ENCODE measurements at regions not wholly inside any gene's neighbourhood (a gene's known extent, or its start where the extent isn't known, plus 50 kb on each side); places are given as distances from the start of the nearest gene placed in this dataset.
"Not testable (repeated sequence)": the region's sequence is repeated elsewhere in the genome, so short reads cannot be mapped to it uniquely, and the experiment has no call there.

DNA sequence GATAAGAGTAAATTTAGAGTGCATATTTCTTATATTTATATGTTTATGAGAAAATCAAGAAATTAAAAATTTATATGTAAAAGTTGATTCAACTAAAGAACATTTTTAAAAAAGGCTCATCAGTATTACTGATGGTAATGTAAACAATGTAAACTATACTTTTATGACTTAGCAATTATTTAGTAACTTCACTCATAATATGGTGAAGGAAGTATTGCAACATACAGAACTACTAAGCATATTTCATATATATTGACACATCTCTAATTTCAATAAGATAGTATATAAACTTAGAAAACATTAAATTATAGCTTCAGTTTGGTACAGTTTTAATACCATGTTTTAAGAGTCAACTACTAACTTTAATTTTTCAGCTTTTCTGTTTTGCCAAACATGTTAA is 512.8 kb upstream of the PCDH7 start:
- TF ChIP-seq, protein P1, sequence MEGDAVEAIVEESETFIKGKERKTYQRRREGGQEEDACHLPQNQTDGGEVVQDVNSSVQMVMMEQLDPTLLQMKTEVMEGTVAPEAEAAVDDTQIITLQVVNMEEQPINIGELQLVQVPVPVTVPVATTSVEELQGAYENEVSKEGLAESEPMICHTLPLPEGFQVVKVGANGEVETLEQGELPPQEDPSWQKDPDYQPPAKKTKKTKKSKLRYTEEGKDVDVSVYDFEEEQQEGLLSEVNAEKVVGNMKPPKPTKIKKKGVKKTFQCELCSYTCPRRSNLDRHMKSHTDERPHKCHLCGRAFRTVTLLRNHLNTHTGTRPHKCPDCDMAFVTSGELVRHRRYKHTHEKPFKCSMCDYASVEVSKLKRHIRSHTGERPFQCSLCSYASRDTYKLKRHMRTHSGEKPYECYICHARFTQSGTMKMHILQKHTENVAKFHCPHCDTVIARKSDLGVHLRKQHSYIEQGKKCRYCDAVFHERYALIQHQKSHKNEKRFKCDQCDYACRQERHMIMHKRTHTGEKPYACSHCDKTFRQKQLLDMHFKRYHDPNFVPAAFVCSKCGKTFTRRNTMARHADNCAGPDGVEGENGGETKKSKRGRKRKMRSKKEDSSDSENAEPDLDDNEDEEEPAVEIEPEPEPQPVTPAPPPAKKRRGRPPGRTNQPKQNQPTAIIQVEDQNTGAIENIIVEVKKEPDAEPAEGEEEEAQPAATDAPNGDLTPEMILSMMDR (IDR thresholded peaks at IDR 0.05) = no peak
- intact Hi-C loops (cut with micrococcal nuclease) = no loop called here
- POLR2A ChIA-PET = no interaction called here
- Mint-ChIP-seq H3K27me3 (no peaks in the 10 kb centered on the region), H3K9me3 (peaks cover 11% of the 10 kb centered on the region), H3K4me3 (no peak overlapping the region), H3K4me1 (ENCODE audit: low read depth) (no peaks in the 10 kb centered on the region), H3K36me3 (ENCODE audit: low read depth) (no peaks in the 10 kb centered on the region), H3K27ac (no peak overlapping the region)
- CTCF ChIA-PET = interaction anchor here (1.1 kb wide), 1 partner anchor 53 kb away, joined by 3 read pairs; no protein-coding TSS in a partner anchor
- DNase-seq = no peak
- no peak for ATAC-seq

DNA sequence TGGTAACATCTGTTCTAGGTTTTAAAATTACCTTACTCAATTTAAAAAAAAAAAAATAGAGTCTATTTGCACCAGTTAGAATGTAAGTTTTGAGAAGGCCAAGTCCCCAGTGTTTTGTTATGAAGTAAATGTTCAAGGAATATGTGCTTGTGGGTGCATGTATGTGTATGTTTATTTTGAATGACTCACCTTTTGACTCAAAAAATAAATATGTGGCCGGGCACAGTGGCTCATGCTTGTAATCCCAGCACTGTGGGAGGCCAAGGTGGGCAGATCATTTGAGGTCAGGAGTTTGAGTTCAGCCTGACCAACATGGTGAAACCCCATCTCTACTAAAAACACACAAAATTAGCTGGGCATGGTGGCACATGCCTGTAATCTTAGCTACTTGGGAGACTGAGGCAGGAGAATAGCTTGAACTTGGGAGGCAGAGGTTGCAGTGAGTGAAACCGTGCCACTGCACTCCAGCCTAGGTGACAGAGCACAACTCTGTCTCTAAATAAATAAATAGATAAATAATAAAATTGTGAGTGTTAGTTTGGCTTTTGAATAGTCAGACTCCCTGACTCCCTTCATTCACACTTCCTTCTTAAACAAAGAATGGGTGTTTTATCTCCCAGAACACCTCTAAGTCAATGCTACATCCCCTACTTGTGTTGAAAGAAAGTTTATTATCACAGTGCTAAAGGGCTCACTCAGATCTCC is 511.3 kb upstream of the PCDH7 start:
- ChIA-PET POLR2A (no interaction called here), CTCF (no interaction called here)
- H3K9me3 Mint-ChIP-seq = peaks cover 8% of the 10 kb centered on the region
- no peak for ATAC-seq
- no peak overlapping the region for H3K4me3 Mint-ChIP-seq
- intact Hi-C loops (cut with micrococcal nuclease) = no loop called here
- TF ChIP-seq, protein P1 (IDR thresholded peaks at IDR 0.05) = no peak
- H3K27me3 Mint-ChIP-seq = no peaks in the 10 kb centered on the region
- no peaks in the 10 kb centered on the region for H3K4me1 Mint-ChIP-seq (ENCODE audit: low read depth)
- H3K27ac Mint-ChIP-seq = no peak overlapping the region
- no peaks in the 10 kb centered on the region for H3K36me3 Mint-ChIP-seq (ENCODE audit: low read depth)
- no peak for DNase-seq

DNA sequence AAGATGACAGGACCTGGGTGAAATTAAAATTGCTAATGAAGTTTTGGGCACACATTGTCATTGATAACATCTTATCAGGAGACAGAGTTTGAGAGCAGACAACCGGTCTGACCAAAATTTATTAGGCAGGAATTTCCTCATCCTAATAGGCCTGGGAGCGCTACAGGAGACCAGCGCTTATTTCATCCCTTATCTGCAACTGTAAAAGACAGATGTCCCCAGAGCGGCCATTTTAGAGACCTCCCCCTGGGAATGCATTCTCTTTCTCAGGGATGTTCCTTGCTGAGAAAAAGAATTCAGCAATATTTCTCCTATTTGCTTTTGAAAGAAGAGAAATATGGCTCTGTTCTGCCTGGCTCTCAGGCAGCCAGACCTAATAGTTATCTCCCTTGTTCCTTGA is 504.2 kb upstream of the PCDH7 start:
- ATAC-seq; H3K4me1 Mint-ChIP-seq (ENCODE audit: low read depth); DNase-seq; POLR2A ChIA-PET; H3K36me3 Mint-ChIP-seq (ENCODE audit: low read depth); H3K27me3 Mint-ChIP-seq; CTCF ChIA-PET; intact Hi-C loops (cut with micrococcal nuclease); H3K27ac Mint-ChIP-seq; H3K4me3 Mint-ChIP-seq: not testable (repeated sequence)
- H3K9me3 Mint-ChIP-seq = peaks cover 33% of the 10 kb centered on the region

DNA sequence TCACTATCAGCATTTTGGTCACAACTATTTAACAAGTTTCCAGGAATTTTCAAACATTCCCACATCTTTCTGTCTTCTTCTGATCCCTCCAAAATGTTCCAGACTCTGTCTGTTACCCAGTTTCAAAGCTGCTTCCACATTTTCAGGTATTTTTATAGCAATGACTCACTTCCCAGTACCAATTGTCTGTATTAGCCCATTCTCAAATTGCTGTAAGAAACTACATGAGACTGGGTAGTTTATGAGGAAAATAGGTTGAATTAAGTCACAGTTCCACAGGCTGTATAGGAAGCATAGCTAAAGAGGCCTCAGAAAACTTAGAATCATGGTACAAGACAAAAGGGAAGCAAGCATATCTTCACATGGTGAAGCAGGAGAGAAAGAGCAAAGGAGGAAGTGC is 475.0 kb upstream of the PCDH7 start:
- TF ChIP-seq, protein P1 (IDR thresholded peaks at IDR 0.05) = no peak
- no peak for ATAC-seq
- Mint-ChIP-seq H3K36me3 (ENCODE audit: low read depth) (no peaks in the 10 kb centered on the region), H3K4me1 (ENCODE audit: low read depth) (no peaks in the 10 kb centered on the region), H3K27ac (no peak overlapping the region), H3K9me3 (peaks cover 19% of the 10 kb centered on the region), H3K27me3 (no peaks in the 10 kb centered on the region), H3K4me3 (no peak overlapping the region)
- DNase-seq = no peak
- ChIA-PET CTCF (no interaction called here), POLR2A (no interaction called here)
- intact Hi-C loops (cut with micrococcal nuclease) = no loop called here

DNA sequence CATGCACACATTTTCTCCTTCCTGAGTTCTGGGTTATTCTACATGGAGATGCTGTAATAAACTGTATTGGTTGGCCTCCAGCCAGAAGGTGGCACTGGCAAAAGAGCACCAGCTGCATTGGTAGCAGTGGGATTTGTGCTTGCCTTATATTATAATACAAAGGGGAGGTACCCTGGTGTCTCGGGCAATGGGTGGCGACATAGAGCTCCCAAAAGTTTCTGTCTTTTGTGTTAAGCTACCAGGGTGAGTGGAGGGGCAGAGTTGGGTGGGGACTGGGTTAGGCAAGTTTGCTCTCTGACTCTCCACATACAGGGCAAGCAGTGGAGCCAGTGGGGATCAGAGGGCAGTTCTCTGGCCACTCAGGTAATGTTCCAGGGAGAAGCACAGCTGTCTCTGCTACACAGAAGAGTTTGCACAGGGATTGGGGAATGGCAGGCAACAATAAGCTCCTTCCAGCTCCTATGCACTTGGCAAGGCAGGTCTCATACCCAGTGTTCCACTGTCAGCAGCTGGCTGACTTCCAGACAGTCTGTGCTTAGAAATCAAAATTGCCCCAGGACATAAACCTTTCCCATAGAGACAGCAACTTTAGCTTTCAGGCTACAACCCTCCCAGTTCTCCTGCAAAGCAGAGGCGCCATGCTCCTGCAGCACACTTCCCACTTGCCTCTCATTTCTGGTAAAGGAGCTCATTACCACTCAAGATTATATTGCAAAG is 463.9 kb upstream of the PCDH7 start:
- Mint-ChIP-seq H3K4me1 (ENCODE audit: low read depth) (no peaks in the 10 kb centered on the region), H3K27me3 (no peaks in the 10 kb centered on the region), H3K36me3 (ENCODE audit: low read depth) (no peaks in the 10 kb centered on the region), H3K4me3 (no peak overlapping the region), H3K9me3 (peaks cover 11% of the 10 kb centered on the region), H3K27ac (no peak overlapping the region)
- ChIA-PET CTCF (no interaction called here), POLR2A (no interaction called here)
- TF ChIP-seq, protein P1 (IDR thresholded peaks at IDR 0.05) = no peak
- intact Hi-C loops (cut with micrococcal nuclease) = no loop called here
- DNase-seq (no peak), ATAC-seq (no peak)

All from activated CD8-positive, alpha-beta T cell treated with anti-CD3 and anti-CD28 coated beads for 36 hours (primary cell).